H9 (cell line): ENCODE measurements at regions not wholly inside any gene's neighbourhood (a gene's known extent, or its start where the extent isn't known, plus 50 kb on each side); places are given as distances from the start of the nearest gene placed in this dataset.

Experiments
- DNase-seq: peaks from one replicate; pipeline ENCODE4 v3.0.0-alpha.2; 2017
- H2AFZ ChIP-seq: one replicate; pipeline ENCODE4 v1.6.1; 2013; ENCODE audit warnings: mild to moderate bottlenecking, low read length, control low read depth, moderate library complexity
- H2AK5ac ChIP-seq: 2 replicates; pipeline ENCODE4 v1.6.1; 2013; ENCODE audit warnings: low read length, control low read depth, mixed read lengths; ENCODE audit not compliant: insufficient read length
- H2BK120ac ChIP-seq: one replicate; pipeline ENCODE4 v1.6.1; 2013; ENCODE audit warnings: low read depth, mild to moderate bottlenecking, low read length, control low read depth, inconsistent platforms; ENCODE audit not compliant: poor library complexity, severe bottlenecking
- H2BK12ac ChIP-seq: 2 replicates; pipeline ENCODE4 v1.6.1; 2013; ENCODE audit warnings: low read length, control low read depth, mixed read lengths, low read depth; ENCODE audit not compliant: insufficient read length
- H2BK15ac ChIP-seq: 2 replicates; pipeline ENCODE4 v1.6.1; 2013; ENCODE audit warnings: low read depth, low read length, control low read depth
- H2BK20ac ChIP-seq: one replicate; pipeline ENCODE4 v1.6.1; 2013; ENCODE audit warnings: low read depth, mild to moderate bottlenecking, low read length, control low read depth, inconsistent platforms; ENCODE audit not compliant: poor library complexity, severe bottlenecking
- H2BK5ac ChIP-seq: 2 replicates; pipeline ENCODE4 v1.6.1; 2013; ENCODE audit warnings: low read length, control low read depth, mixed read lengths; ENCODE audit not compliant: insufficient read length
- H3K14ac ChIP-seq: 2 replicates; pipeline ENCODE4 v1.6.1; 2013; ENCODE audit warnings: low read length, control low read depth; ENCODE audit not compliant: insufficient read depth
- H3K18ac ChIP-seq: 2 replicates; pipeline ENCODE4 v1.6.1; 2013; ENCODE audit warnings: low read depth, mild to moderate bottlenecking, mixed read lengths, low read length, control low read depth; ENCODE audit not compliant: insufficient read length
- H3K23ac ChIP-seq: 2 replicates; pipeline ENCODE4 v1.6.1; 2013; ENCODE audit warnings: low read length, control low read depth, mixed read lengths, low read depth; ENCODE audit not compliant: insufficient read length
- H3K23me2 ChIP-seq: 2 replicates; pipeline ENCODE4 v1.6.1; 2013; ENCODE audit warnings: low read depth, mild to moderate bottlenecking, mixed read lengths, low read length, control low read depth; ENCODE audit not compliant: insufficient read length, poor library complexity, severe bottlenecking
- H3K27ac ChIP-seq: 2 replicates; pipeline ENCODE4 v1.5.1; 2013; ENCODE audit warnings: low read length, control low read depth, mixed read lengths, low read depth; ENCODE audit not compliant: insufficient read length
- H3K27me3 ChIP-seq: 2 replicates; pipeline ENCODE4 v1.6.1; 2013; ENCODE audit warnings: low read length, control low read depth, inconsistent platforms; ENCODE audit not compliant: insufficient read depth
- H3K4ac ChIP-seq: 2 replicates; pipeline ENCODE4 v1.6.1; 2013; ENCODE audit warnings: low read depth, mild to moderate bottlenecking, control low read depth, inconsistent platforms, low read length, moderate library complexity
- H3K4me1 ChIP-seq: 2 replicates; pipeline ENCODE4 v1.6.1; 2013; ENCODE audit warnings: low read length, control low read depth, inconsistent platforms; ENCODE audit not compliant: insufficient read depth
- H3K4me2 ChIP-seq: 2 replicates; pipeline ENCODE4 v1.6.1; 2013; ENCODE audit warnings: low read length, control low read depth, mixed read lengths; ENCODE audit not compliant: insufficient read length, insufficient read depth
- H3K56ac ChIP-seq: 2 replicates; pipeline ENCODE4 v1.6.1; 2013; ENCODE audit warnings: low read depth, mild to moderate bottlenecking, mixed read lengths, low read length, control low read depth; ENCODE audit not compliant: insufficient read length
- H3K79me1 ChIP-seq: 2 replicates; pipeline ENCODE4 v1.6.1; 2013; ENCODE audit warnings: low read depth, mild to moderate bottlenecking, moderate library complexity, low read length, control low read depth, inconsistent platforms; ENCODE audit not compliant: insufficient read depth, poor library complexity, severe bottlenecking
- H3K79me2 ChIP-seq: 2 replicates; pipeline ENCODE4 v1.6.1; 2013; ENCODE audit warnings: low read length, control low read depth, inconsistent platforms; ENCODE audit not compliant: insufficient read depth
- H3K9ac ChIP-seq: 2 replicates; pipeline ENCODE4 v1.6.1; 2013; ENCODE audit warnings: low read length, control low read depth, mixed read lengths; ENCODE audit not compliant: insufficient read length; ENCODE audit errors: extremely low read depth
- H3K9me3 ChIP-seq: one replicate; pipeline ENCODE4 v1.6.1; 2013; ENCODE audit warnings: low read depth, low read length, inconsistent platforms; ENCODE audit not compliant: control insufficient read depth
- H3T11ph ChIP-seq: one replicate; pipeline ENCODE4 v1.6.1; 2013; ENCODE audit warnings: mild to moderate bottlenecking, low read length, control low read depth, inconsistent platforms
- H4K20me1 ChIP-seq: one replicate; pipeline ENCODE4 v1.6.1; 2013; ENCODE audit not compliant: control insufficient read depth, insufficient read length, insufficient read depth
- H4K5ac ChIP-seq: 2 replicates; pipeline ENCODE4 v1.6.1; 2013; ENCODE audit warnings: low read depth, mild to moderate bottlenecking, mixed read lengths, low read length, control low read depth; ENCODE audit not compliant: insufficient read length
- H4K8ac ChIP-seq: replicated peaks from 2 replicates; pipeline ENCODE4 v1.6.1; 2013; ENCODE audit warnings: low read length, control low read depth, mixed read lengths, low read depth; ENCODE audit not compliant: insufficient read length
- H4K91ac ChIP-seq: 2 replicates; pipeline ENCODE4 v1.6.1; 2013; ENCODE audit warnings: low read depth, mild to moderate bottlenecking, moderate library complexity, mixed read lengths, low read length, control low read depth; ENCODE audit not compliant: insufficient read length
- H3K27ac Mint-ChIP-seq, 3 experiments: 2 replicates in 2 of 3; 3 replicates in 1 of 3; pipeline ENCODE4 v1.8.0; 2020 to 2021; ENCODE audit warnings: mixed read lengths in 3 of 3, mild to moderate bottlenecking in 1 of 3, moderate library complexity in 1 of 3
- H3K27me3 Mint-ChIP-seq: 2 replicates; pipeline ENCODE4 v1.8.0; 2021; ENCODE audit warnings: low read depth, mild to moderate bottlenecking, moderate library complexity, mixed read lengths
- H3K36me3 Mint-ChIP-seq, 3 experiments: 2 replicates in 2 of 3; 3 replicates in 1 of 3; pipeline ENCODE4 v1.8.0; 2020 to 2021; ENCODE audit warnings: low read depth in 3 of 3, mixed read lengths in 3 of 3; ENCODE audit not compliant: insufficient read depth in 1 of 3
- H3K4me1 Mint-ChIP-seq, 2 experiments: 2 replicates each; pipeline ENCODE4 v1.8.0; 2020; ENCODE audit warnings: mixed read lengths in 2 of 2
- H3K4me3 Mint-ChIP-seq, 2 experiments: 2 replicates in 1 of 2; 3 replicates in 1 of 2; pipeline ENCODE4 v1.8.0; 2020 to 2021; ENCODE audit warnings: mild to moderate bottlenecking in 2 of 2, mixed read lengths in 2 of 2, moderate library complexity in 1 of 2
- H3K9me3 Mint-ChIP-seq, 2 experiments: 2 replicates in 1 of 2; 3 replicates in 1 of 2; pipeline ENCODE4 v1.8.0; 2020; ENCODE audit warnings: mild to moderate bottlenecking in 2 of 2, mixed read lengths in 2 of 2, moderate library complexity in 1 of 2
- WGBS: extraction: QIAGEN DNeasy Blood & Tissue Kit; methylation state at CpG from one replicate; pipeline ENCODE4 v1.1.7; 2013; ENCODE audit warnings: missing lambda C conversion rate, low lambda C conversion rate, mixed read lengths; ENCODE audit not compliant: insufficient read length; ENCODE audit errors: extremely low coverage; 5-methylcytosine and 5-hydroxymethylcytosine counted together
- TF ChIP-seq, protein P1 (sequence below): fragments of 200-600 bp; sonication (generic); conservative IDR thresholded peaks from 3 replicates; pipeline ENCODE4 v1.8.0; 2021; ENCODE audit warnings: antibody characterized with exemption, mild to moderate bottlenecking

DNA sequence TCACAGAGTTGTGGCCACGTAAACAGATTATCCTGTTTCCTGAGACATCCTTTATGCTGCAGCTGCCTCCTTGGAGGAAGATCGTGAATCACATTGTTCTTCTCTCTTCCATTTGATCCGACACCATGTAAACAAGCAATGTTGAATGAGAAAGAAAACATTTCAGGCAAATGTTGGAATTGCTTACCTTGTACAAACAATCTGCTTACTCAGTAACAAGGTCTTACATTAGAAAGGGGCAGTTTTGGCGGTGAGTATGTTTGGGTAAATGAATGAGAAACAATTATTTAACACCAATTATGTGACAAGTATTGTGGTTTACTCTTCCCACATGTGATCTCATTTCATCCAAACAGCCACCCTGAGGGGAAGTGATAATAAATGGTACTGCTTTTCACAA is 637.8 kb downstream of the RAB28 start:
- Mint-ChIP-seq H3K4me1 (peaks cover 11 to 15% of the 10 kb centered on the region in 2 experiments), H3K36me3 (no peaks in the 10 kb centered on the region), H3K27ac (no peak overlapping the region), H3K9me3 (no peaks in the 10 kb centered on the region; a peak in 1 of 5 replicates), H3K27me3 (no peaks in the 10 kb centered on the region), H3K4me3 (no peak overlapping the region)
- H4K5ac ChIP-seq = no peak overlapping the region
- no peak overlapping the region for H2BK20ac ChIP-seq
- H2BK15ac ChIP-seq = no peak overlapping the region
- no peak overlapping the region for H3K14ac ChIP-seq
- H2AK5ac ChIP-seq = no peak overlapping the region
- H4K8ac ChIP-seq = no peak overlapping the region
- H4K20me1 ChIP-seq = no peaks in the 10 kb centered on the region
- H3K27me3 ChIP-seq = no peaks in the 10 kb centered on the region
- H2BK5ac ChIP-seq = no peak overlapping the region
- no peak overlapping the region for H3K9ac ChIP-seq
- DNase-seq = no peak
- TF ChIP-seq, protein P1, sequence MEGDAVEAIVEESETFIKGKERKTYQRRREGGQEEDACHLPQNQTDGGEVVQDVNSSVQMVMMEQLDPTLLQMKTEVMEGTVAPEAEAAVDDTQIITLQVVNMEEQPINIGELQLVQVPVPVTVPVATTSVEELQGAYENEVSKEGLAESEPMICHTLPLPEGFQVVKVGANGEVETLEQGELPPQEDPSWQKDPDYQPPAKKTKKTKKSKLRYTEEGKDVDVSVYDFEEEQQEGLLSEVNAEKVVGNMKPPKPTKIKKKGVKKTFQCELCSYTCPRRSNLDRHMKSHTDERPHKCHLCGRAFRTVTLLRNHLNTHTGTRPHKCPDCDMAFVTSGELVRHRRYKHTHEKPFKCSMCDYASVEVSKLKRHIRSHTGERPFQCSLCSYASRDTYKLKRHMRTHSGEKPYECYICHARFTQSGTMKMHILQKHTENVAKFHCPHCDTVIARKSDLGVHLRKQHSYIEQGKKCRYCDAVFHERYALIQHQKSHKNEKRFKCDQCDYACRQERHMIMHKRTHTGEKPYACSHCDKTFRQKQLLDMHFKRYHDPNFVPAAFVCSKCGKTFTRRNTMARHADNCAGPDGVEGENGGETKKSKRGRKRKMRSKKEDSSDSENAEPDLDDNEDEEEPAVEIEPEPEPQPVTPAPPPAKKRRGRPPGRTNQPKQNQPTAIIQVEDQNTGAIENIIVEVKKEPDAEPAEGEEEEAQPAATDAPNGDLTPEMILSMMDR = no peak
- no peak overlapping the region for H3K18ac ChIP-seq
- H3K4me2 ChIP-seq = no peak overlapping the region
- no peak overlapping the region for H3K27ac ChIP-seq
- H3K56ac ChIP-seq = no peak overlapping the region
- H3K9me3 ChIP-seq = no peaks in the 10 kb centered on the region
- H3K23ac ChIP-seq = no peak overlapping the region
- no CpG with 5 or more reads among the region's 4 CpGs for WGBS
- peaks cover 5% of the 10 kb centered on the region; the same call in 1 of the 2 replicates for H3K4me1 ChIP-seq
- H3K23me2 ChIP-seq = no peaks in the 10 kb centered on the region
- no peak overlapping the region for H4K91ac ChIP-seq
- no peaks in the 10 kb centered on the region for H3K79me2 ChIP-seq
- H3K4ac ChIP-seq = no peak overlapping the region
- no peaks in the 10 kb centered on the region for H3K79me1 ChIP-seq
- no peak overlapping the region for H2AFZ ChIP-seq
- H2BK120ac ChIP-seq = no peak overlapping the region
- no peak overlapping the region for H3T11ph ChIP-seq
- H2BK12ac ChIP-seq = no peak overlapping the region
